Panc1 (cell line): ENCODE measurements at regions not wholly inside any gene's neighbourhood (a gene's known extent, or its start where the extent isn't known, plus 50 kb on each side); places are given as distances from the start of the nearest gene placed in this dataset.
A peak's percentile ranks its signal among the peaks of the same experiment; 100 is the strongest.

ENCODE experiments used
- ATAC-seq: fragments of 200-7000 bp; cut with Tn5 transposase; 2 replicates; pipeline ENCODE4 v1.9.1; 2020; ENCODE audit warnings: mild to moderate bottlenecking, moderate library complexity
- BruUV-seq: library from RNA; stranded (reverse); fragments of 400-500 nt; replicated peaks from 2 replicates; lab custom pipeline; 2021; lab: Mats Ljungman, UMichigan
- CTCF ChIA-PET: fragments of 300-600 bp; sonication (Branson Sonifier 250); formaldehyde crosslinking; loops from one replicate; lab custom pipeline; 2022; ENCODE audit warnings: antibody characterized with exemption; lab: Charles Lee
- POLR2A ChIA-PET: fragments of 300-600 bp; sonication (Branson Sonifier 250); formaldehyde crosslinking; loops from one replicate; lab custom pipeline; 2022; ENCODE audit warnings: antibody characterized with exemption; lab: Charles Lee
- DNase-seq: peaks from one replicate; pipeline ENCODE4 v3.0.0-alpha.2; 2010; ENCODE audit warnings: low read depth, low spot score
- H3K27ac ChIP-seq: 2 replicates; pipeline ENCODE4 v1.5.1; 2011; ENCODE audit warnings: mild to moderate bottlenecking, low read length, inconsistent platforms
- H3K27me3 ChIP-seq: fragments of 200-500 bp; sonication (Bioruptor generic); 2 replicates; pipeline ENCODE4 v1.6.0; 2014; ENCODE audit warnings: low read length, inconsistent platforms; ENCODE audit not compliant: control insufficient read depth, insufficient read depth
- H3K36me3 ChIP-seq: fragments of 200-500 bp; sonication (Bioruptor generic); 2 replicates; pipeline ENCODE4 v1.5.1; 2014; ENCODE audit warnings: inconsistent platforms, mild to moderate bottlenecking, low read length, moderate library complexity; ENCODE audit not compliant: control insufficient read depth, insufficient read depth
- H3K4me1 ChIP-seq: 2 replicates; pipeline ENCODE4 v1.5.1; 2011; ENCODE audit warnings: inconsistent platforms, mild to moderate bottlenecking, low read length, moderate library complexity; ENCODE audit not compliant: control insufficient read depth, insufficient read depth
- H3K4me3 ChIP-seq, 2 experiments: 2 replicates each; pipeline ENCODE4 v1.5.1; 2011 to 2012; ENCODE audit warnings: low read depth in 2 of 2, low read length in 2 of 2, mild to moderate bottlenecking in 2 of 2, inconsistent platforms in 1 of 2, moderate library complexity in 1 of 2
- H3K9me3 ChIP-seq: fragments of 200-500 bp; sonication (Bioruptor generic); 2 replicates; pipeline ENCODE4 v1.5.1; 2014; ENCODE audit warnings: low read depth, mild to moderate bottlenecking, inconsistent platforms, low read length, moderate library complexity; ENCODE audit not compliant: control insufficient read depth, insufficient read depth
- CTCF ChIP-seq: fragments of 450-650 bp; IDR thresholded peaks from 2 replicates; pipeline ENCODE4 v1.5.1; 2017; ENCODE audit warnings: mild to moderate bottlenecking
- POLR2AphosphoS5 ChIP-seq: IDR thresholded peaks from 2 replicates; pipeline ENCODE4 v1.6.1; 2012; ENCODE audit warnings: mild to moderate bottlenecking, low read depth, low read length, moderate library complexity
- REST ChIP-seq, 2 experiments: IDR thresholded peaks; 2 replicates each; pipeline ENCODE4 v1.6.1; 2011 to 2012; ENCODE audit warnings: low read depth in 2 of 2, control low read depth in 1 of 2, low read length in 1 of 2, mild to moderate bottlenecking in 1 of 2, moderate library complexity in 1 of 2; ENCODE audit not compliant: insufficient read depth in 1 of 2
- SIN3A ChIP-seq: IDR thresholded peaks from 2 replicates; pipeline ENCODE4 v1.6.1; 2012; ENCODE audit warnings: low read depth, mild to moderate bottlenecking, low read length, moderate library complexity, borderline replicate concordance; ENCODE audit not compliant: insufficient read depth
- TCF7L2 ChIP-seq: IDR thresholded peaks from 2 replicates; pipeline ENCODE4 v1.6.1; 2011; ENCODE audit warnings: mild to moderate bottlenecking, low read depth, low read length, inconsistent platforms
- in situ Hi-C: cut with HindIII; loops from 2 replicates; pipeline ENCODE4 v1.10.0; 2016; ENCODE audit warnings: low sequenced_read_pairs, low pct_unique_long_range_greater_than_20kb
- intact Hi-C: fragments of 100-400 bp; cut with micrococcal nuclease; formaldehyde crosslinking; loops from one replicate; pipeline ENCODE4 v1.10.0; 2022; ENCODE audit not compliant: unreplicated experiment

GRCh38 chr7:79622781-79623180 lies 169.3 kb upstream of the MAGI2 start:
- TF ChIP-seq REST (IDR thresholded peaks at IDR 0.05; ENCODE audit: insufficient read depth in 1 of 2, low read depth in 2 of 2, low read length in 1 of 2) (no peak), POLR2AphosphoS5 (no peak), TCF7L2 (no peak), SIN3A (no peak), CTCF (no peak)
- in situ Hi-C loops = no loop called here
- ChIA-PET CTCF (no interaction called here), POLR2A (no interaction called here)
- H3K4me1 ChIP-seq = no peaks in the 10 kb centered on the region
- no peaks in the 10 kb centered on the region for H3K27me3 ChIP-seq
- no TSS peak for BruUV-seq
- no peak; the same call in 1 of the 2 replicates for ATAC-seq
- no peak overlapping the region for H3K27ac ChIP-seq
- no peak overlapping the region for H3K4me3 ChIP-seq
- H3K36me3 ChIP-seq = no peaks in the 10 kb centered on the region; the same call in 1 of the 2 replicates
- peak; percentile 32 for DNase-seq
- H3K9me3 ChIP-seq = no peaks in the 10 kb centered on the region
- intact Hi-C loops = no loop called here

GRCh38 chr7:79620291-79620690 lies 166.8 kb upstream of the MAGI2 start:
- ATAC-seq (no peak), DNase-seq (no peak)
- Histone ChIP-seq H3K27ac (no peak overlapping the region), H3K9me3 (no peaks in the 10 kb centered on the region), H3K4me1 (no peaks in the 10 kb centered on the region), H3K36me3 (no peaks in the 10 kb centered on the region), H3K27me3 (no peaks in the 10 kb centered on the region), H3K4me3 (no peak overlapping the region)
- BruUV-seq = no TSS peak
- in situ Hi-C loops = no loop called here
- intact Hi-C loops = no loop called here
- CTCF ChIA-PET = interaction anchor here (0.6 kb wide), 1 partner anchor 185 kb away, joined by 3 read pairs; no protein-coding TSS in a partner anchor
- TF ChIP-seq SIN3A (no peak), CTCF (no peak), REST (IDR thresholded peaks at IDR 0.05; ENCODE audit: insufficient read depth in 1 of 2, low read depth in 2 of 2, low read length in 1 of 2) (no peak), TCF7L2 (no peak), POLR2AphosphoS5 (no peak)
- POLR2A ChIA-PET = no interaction called here
